K562 (cell line): ENCODE measurements at regions not wholly inside any gene's neighbourhood (a gene's known extent, or its start where the extent isn't known, plus 50 kb on each side); places are given as distances from the start of the nearest gene placed in this dataset.

Experiments used
- ARHGAP35 ChIP-seq: fragments of 450-650 bp; IDR thresholded peaks from 2 replicates; pipeline ENCODE4 v1.6.1; 2018; ENCODE audit not compliant: partially characterized antibody
- FOXP1 ChIP-seq: sonication (generic); formaldehyde crosslinking; IDR thresholded peaks from 2 replicates; pipeline ENCODE4 v1.8.0; 2022; ENCODE audit warnings: mild to moderate bottlenecking, missing genetic modification reagents
- HMGN3 ChIP-seq: IDR thresholded peaks from 2 replicates; pipeline ENCODE4 v1.6.1; 2011; ENCODE audit warnings: borderline replicate concordance, low read depth, mild to moderate bottlenecking, mixed read lengths, low read length; ENCODE audit not compliant: insufficient read length; ENCODE audit errors: extremely low read depth
- HNRNPLL ChIP-seq: fragments of 200-400 bp; formaldehyde crosslinking; IDR thresholded peaks from 2 replicates; pipeline ENCODE4 v1.6.1; 2017; ENCODE audit warnings: low read length, low read depth, mild to moderate bottlenecking; ENCODE audit not compliant: poor library complexity, severe bottlenecking
- MED1 ChIP-seq: sonication (generic); formaldehyde crosslinking; IDR thresholded peaks from 2 replicates; pipeline ENCODE4 v1.8.1; 2023; ENCODE audit warnings: missing genetic modification reagents, borderline replicate concordance
- POLR2A ChIP-seq: fragments of 450-650 bp; conservative IDR thresholded peaks from 2 replicates; pipeline ENCODE4 v1.6.1; 2016
- POLR3A ChIP-seq: IDR thresholded peaks from 2 replicates; pipeline ENCODE4 v1.6.1; 2011; ENCODE audit warnings: borderline replicate concordance, mild to moderate bottlenecking, moderate library complexity; ENCODE audit not compliant: insufficient read length, insufficient read depth; ENCODE audit errors: extremely low read depth
- SIN3A ChIP-seq, 2 experiments: fragments of 150-350 bp in 1 of 2; IDR thresholded peaks; 2 replicates each; pipeline ENCODE4 v1.6.1; 2011 to 2016; ENCODE audit warnings: borderline replicate concordance in 2 of 2, low read depth in 2 of 2, low read length in 2 of 2, mild to moderate bottlenecking in 2 of 2, moderate library complexity in 2 of 2; ENCODE audit not compliant: control insufficient read depth in 1 of 2
- TARDBP ChIP-seq: fragments of 450-650 bp; IDR thresholded peaks from 2 replicates; pipeline ENCODE4 v1.6.1; 2016
- ZFP30 ChIP-seq: fragments of 250-450 bp; sonication (Bioruptor Pico); IDR thresholded peaks from 2 replicates; pipeline ENCODE4 v1.8.0; 2022; ENCODE audit warnings: moderate library complexity, mild to moderate bottlenecking, inconsistent platforms, borderline replicate concordance
- ZNF274 ChIP-seq: IDR thresholded peaks from 2 replicates; pipeline ENCODE4 v1.6.1; 2011; ENCODE audit warnings: low read depth, mild to moderate bottlenecking, low read length, moderate library complexity, borderline replicate concordance
- TF ChIP-seq, protein P1 (sequence below): fragments of 450-650 bp; formaldehyde crosslinking; IDR thresholded peaks from 2 replicates; pipeline ENCODE4 v1.4.0; 2022; ENCODE audit warnings: missing genetic modification characterization
- TF ChIP-seq, protein P2 (sequence below), 3 experiments: IDR thresholded peaks in 2 of 3; conservative IDR thresholded peaks in 1 of 3; 2 replicates each; pipeline ENCODE4 v1.5.1; 2011 to 2012; ENCODE audit warnings: low read length in 3 of 3, mild to moderate bottlenecking in 3 of 3, control low read depth in 2 of 3, improper control_type of control experiment in 1 of 3, inconsistent platforms in 1 of 3, low read depth in 1 of 3, mixed read lengths in 1 of 3, moderate library complexity in 1 of 3; ENCODE audit not compliant: insufficient read depth in 2 of 3
- TF ChIP-seq, protein P3 (sequence below), 2 experiments: fragments of 450-650 bp in 1 of 2; sonication (generic) in 1 of 2; formaldehyde crosslinking in 1 of 2; IDR thresholded peaks in 1 of 2; conservative IDR thresholded peaks in 1 of 2; 2 replicates each; pipeline versions ENCODE4 v1.6.1 to v1.8.1; 2016 to 2023; ENCODE audit warnings: mild to moderate bottlenecking in 2 of 2, moderate library complexity in 2 of 2, inconsistent platforms in 1 of 2, missing genetic modification reagents in 1 of 2

DNA sequence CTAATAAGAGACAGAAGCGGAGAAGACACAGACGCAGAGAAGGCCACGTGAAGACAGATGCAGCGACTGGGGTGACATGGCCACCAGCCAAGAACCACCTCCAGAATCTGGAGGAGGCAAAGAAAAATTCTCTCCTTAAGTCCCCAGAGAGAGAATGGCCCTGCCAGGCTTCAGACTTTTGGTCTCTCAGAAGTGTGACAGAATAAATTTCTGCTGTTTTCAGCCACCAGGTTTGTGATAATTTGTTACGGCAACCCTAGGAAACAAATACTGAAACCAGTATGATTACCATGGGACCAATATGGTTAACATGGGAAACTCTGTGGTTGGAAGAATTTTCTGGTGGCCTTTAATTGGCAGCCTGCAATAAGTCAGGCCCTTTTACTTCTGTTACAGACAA, 63.9 kb upstream of the DOCK9 start:
- no peak for TF ChIP-seq SIN3A (IDR thresholded peaks at IDR 0.05; ENCODE audit: borderline replicate concordance in 2 of 2, control insufficient read depth in 1 of 2, low read depth in 2 of 2, low read length in 2 of 2)
- no peak for TF ChIP-seq HMGN3
- TF ChIP-seq, protein P1, sequence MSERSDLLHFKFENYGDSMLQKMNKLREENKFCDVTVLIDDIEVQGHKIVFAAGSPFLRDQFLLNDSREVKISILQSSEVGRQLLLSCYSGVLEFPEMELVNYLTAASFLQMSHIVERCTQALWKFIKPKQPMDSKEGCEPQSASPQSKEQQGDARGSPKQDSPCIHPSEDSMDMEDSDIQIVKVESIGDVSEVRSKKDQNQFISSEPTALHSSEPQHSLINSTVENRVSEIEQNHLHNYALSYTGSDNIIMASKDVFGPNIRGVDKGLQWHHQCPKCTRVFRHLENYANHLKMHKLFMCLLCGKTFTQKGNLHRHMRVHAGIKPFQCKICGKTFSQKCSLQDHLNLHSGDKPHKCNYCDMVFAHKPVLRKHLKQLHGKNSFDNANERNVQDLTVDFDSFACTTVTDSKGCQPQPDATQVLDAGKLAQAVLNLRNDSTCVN (CRISPR knock-in tag) = no peak
- TF ChIP-seq POLR2A = no peak
- TF ChIP-seq, protein P2, sequence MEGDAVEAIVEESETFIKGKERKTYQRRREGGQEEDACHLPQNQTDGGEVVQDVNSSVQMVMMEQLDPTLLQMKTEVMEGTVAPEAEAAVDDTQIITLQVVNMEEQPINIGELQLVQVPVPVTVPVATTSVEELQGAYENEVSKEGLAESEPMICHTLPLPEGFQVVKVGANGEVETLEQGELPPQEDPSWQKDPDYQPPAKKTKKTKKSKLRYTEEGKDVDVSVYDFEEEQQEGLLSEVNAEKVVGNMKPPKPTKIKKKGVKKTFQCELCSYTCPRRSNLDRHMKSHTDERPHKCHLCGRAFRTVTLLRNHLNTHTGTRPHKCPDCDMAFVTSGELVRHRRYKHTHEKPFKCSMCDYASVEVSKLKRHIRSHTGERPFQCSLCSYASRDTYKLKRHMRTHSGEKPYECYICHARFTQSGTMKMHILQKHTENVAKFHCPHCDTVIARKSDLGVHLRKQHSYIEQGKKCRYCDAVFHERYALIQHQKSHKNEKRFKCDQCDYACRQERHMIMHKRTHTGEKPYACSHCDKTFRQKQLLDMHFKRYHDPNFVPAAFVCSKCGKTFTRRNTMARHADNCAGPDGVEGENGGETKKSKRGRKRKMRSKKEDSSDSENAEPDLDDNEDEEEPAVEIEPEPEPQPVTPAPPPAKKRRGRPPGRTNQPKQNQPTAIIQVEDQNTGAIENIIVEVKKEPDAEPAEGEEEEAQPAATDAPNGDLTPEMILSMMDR (IDR thresholded peaks at IDR 0.05 in 2 of 3, conservative IDR thresholded peaks at IDR 0.05 in 1 of 3; ENCODE audit: insufficient read depth in 2 of 3, low read depth in 1 of 3, low read length in 3 of 3) = no peak
- TF ChIP-seq TARDBP = no peak
- no peak for TF ChIP-seq ARHGAP35
- TF ChIP-seq ZNF274 = no peak
- no peak for TF ChIP-seq HNRNPLL
- TF ChIP-seq MED1 (CRISPR knock-in tag) = no peak
- TF ChIP-seq POLR3A = no peak
- no peak for TF ChIP-seq ZFP30 (CRISPR knock-in tag)
- no peak for TF ChIP-seq FOXP1 (CRISPR knock-in tag)
- TF ChIP-seq, protein P3, sequence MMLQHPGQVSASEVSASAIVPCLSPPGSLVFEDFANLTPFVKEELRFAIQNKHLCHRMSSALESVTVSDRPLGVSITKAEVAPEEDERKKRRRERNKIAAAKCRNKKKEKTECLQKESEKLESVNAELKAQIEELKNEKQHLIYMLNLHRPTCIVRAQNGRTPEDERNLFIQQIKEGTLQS (IDR thresholded peaks at IDR 0.05) = no peak
- TF ChIP-seq, protein P3 (CRISPR knock-in tag; conservative IDR thresholded peaks at IDR 0.05) = no peak
